ENCODE measurements at regions not wholly inside any gene's neighbourhood (a gene's known extent, or its start where the extent isn't known, plus 50 kb on each side); places are given as distances from the start of the nearest gene placed in this dataset.

DNA sequence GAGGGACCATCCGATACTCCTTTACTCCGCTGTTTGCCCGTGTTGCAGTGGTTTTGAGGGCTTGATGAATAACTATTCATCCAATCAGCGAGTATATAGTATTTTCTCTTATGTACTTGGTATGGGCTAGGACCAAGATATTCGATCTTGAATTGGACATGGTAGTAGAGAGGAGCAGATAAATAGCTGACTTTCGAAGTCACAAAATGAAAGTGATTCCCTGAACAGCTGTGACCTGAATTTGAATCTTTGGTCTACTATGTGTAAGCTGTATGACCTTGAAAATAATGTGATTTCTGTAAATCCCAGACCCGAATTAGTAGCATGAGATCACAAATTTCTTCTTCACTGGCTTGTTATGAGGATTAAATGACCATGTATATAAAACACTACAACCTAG is 134.4 kb downstream of the TUSC1 start:
- Mint-ChIP-seq H3K27me3 (ENCODE audit: low read depth) (no peaks in the 10 kb centered on the region), H3K27ac (no peak overlapping the region), H3K4me1 (peaks cover 5% of the 10 kb centered on the region), H3K4me3 (no peak overlapping the region), H3K9me3 (no peaks in the 10 kb centered on the region), H3K36me3 (no peaks in the 10 kb centered on the region)
- TF ChIP-seq, protein P1, sequence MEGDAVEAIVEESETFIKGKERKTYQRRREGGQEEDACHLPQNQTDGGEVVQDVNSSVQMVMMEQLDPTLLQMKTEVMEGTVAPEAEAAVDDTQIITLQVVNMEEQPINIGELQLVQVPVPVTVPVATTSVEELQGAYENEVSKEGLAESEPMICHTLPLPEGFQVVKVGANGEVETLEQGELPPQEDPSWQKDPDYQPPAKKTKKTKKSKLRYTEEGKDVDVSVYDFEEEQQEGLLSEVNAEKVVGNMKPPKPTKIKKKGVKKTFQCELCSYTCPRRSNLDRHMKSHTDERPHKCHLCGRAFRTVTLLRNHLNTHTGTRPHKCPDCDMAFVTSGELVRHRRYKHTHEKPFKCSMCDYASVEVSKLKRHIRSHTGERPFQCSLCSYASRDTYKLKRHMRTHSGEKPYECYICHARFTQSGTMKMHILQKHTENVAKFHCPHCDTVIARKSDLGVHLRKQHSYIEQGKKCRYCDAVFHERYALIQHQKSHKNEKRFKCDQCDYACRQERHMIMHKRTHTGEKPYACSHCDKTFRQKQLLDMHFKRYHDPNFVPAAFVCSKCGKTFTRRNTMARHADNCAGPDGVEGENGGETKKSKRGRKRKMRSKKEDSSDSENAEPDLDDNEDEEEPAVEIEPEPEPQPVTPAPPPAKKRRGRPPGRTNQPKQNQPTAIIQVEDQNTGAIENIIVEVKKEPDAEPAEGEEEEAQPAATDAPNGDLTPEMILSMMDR (IDR thresholded peaks at IDR 0.05; ENCODE audit: unreplicated experiment) = no peak
- no peak for DNase-seq (ENCODE audit: low spot score in 2 of 2, unreplicated experiment in 2 of 2)

DNA sequence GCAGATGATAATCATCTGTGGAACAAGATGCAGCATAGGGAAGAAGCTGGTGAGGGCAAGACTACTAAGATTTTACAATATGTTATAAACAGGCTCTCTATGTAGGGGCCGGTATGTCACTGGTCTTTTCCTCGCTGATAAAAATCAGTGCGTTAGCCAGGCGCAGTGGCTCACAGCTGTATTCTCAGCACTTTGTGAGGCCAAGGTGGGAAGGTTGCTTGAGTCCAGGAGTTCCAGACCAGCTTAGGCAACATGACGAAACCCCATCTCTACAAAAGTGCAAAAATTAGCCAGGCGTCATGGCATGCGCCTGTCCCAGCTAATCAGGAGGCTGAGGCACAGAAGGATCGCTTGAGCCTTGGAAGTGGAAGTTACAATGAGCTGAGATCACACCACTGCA is 135.9 kb downstream of the TUSC1 start:
- no peak overlapping the region for H3K27ac Mint-ChIP-seq
- H3K4me3 Mint-ChIP-seq = no peak overlapping the region
- no peaks in the 10 kb centered on the region for H3K27me3 Mint-ChIP-seq (ENCODE audit: low read depth)
- peaks cover 5% of the 10 kb centered on the region for H3K4me1 Mint-ChIP-seq
- DNase-seq (ENCODE audit: low spot score in 2 of 2, unreplicated experiment in 2 of 2) = no peak
- H3K9me3 Mint-ChIP-seq = no peaks in the 10 kb centered on the region
- H3K36me3 Mint-ChIP-seq = no peaks in the 10 kb centered on the region
- TF ChIP-seq, protein P1 (IDR thresholded peaks at IDR 0.05; ENCODE audit: unreplicated experiment) = no peak

DNA sequence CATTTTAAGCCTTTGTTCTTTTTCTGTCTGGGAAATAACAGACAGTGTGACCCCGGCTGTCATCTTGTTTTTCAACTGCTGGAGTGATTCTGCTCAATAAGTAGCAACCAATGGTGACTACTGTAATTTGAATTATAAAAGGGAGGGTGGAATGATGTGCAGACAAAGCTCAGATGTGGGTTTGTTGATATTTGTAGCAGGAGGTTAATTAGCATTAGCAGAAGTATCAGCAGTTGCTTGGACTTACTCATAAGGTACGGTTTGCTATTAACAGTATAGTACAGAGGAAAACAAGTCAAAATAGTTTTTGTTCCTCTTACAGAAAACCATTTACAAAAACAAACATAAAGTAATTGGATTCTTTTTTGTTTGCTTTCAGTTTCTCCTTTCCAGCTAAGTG is 140.4 kb downstream of the TUSC1 start:
- no peak overlapping the region for H3K27ac Mint-ChIP-seq
- DNase-seq (ENCODE audit: low spot score in 2 of 2, unreplicated experiment in 2 of 2) = no peak

DNA sequence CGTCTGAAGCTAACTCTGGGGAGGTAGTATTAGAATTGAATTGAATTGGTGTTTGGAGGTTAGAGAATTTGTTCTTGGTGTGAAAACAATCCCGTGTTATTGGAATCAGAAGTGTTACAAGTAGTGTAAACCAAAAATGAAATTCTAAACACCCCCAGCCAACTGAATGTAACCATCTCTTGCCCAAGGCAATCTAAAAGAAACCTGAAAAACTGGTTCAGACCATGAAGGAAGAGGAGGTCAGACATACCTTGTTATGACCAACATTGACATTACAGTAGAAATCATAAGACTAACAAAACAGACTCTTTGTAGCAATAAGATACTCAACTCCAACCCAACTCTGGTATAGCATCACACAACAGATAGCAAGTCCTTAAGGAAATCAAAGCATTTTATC is 159.0 kb downstream of the TUSC1 start:
- no peaks in the 10 kb centered on the region for H3K27me3 Mint-ChIP-seq (ENCODE audit: low read depth)
- peaks cover 4% of the 10 kb centered on the region for H3K9me3 Mint-ChIP-seq
- H3K36me3 Mint-ChIP-seq = no peaks in the 10 kb centered on the region
- peaks cover 11% of the 10 kb centered on the region for H3K4me1 Mint-ChIP-seq
- H3K4me3 Mint-ChIP-seq = no peak overlapping the region
- TF ChIP-seq, protein P1 (IDR thresholded peaks at IDR 0.05; ENCODE audit: unreplicated experiment) = no peak
- no peak for DNase-seq (ENCODE audit: low spot score in 2 of 2, unreplicated experiment in 2 of 2)
- no peak overlapping the region for H3K27ac Mint-ChIP-seq

More for the DNA sequence above, 140.4 kb downstream of the TUSC1 start:
- TF ChIP-seq, protein P1 (IDR thresholded peaks at IDR 0.05; ENCODE audit: unreplicated experiment) = no peak
- no peaks in the 10 kb centered on the region for H3K27me3 Mint-ChIP-seq (ENCODE audit: low read depth)
- H3K4me3 Mint-ChIP-seq = no peak overlapping the region
- no peaks in the 10 kb centered on the region for H3K36me3 Mint-ChIP-seq
- H3K4me1 Mint-ChIP-seq = peaks cover 12% of the 10 kb centered on the region
- no peaks in the 10 kb centered on the region for H3K9me3 Mint-ChIP-seq

DNA sequence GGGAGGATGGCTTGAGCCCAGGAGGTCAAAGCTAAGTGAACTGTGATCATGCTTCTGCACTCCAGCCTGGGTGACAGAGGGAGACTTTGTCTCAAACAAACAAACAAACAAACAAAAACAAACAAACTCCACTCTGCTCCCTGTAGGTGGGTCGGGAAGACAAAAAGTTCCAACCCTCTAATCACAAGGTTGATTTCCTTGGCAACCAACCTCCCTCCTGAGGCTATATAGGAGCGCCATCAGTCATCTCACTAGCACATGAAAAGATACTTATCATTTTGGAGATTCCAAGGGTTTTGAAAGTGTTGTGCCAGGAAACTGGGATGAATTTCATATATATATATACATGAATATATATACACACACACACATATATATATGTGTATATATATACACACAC is 160.5 kb downstream of the TUSC1 start:
- no peak for DNase-seq (ENCODE audit: low spot score in 2 of 2, unreplicated experiment in 2 of 2)
- no peak overlapping the region for H3K4me3 Mint-ChIP-seq
- H3K9me3 Mint-ChIP-seq = peaks cover 9% of the 10 kb centered on the region
- H3K4me1 Mint-ChIP-seq = peaks cover 15% of the 10 kb centered on the region
- H3K36me3 Mint-ChIP-seq = no peaks in the 10 kb centered on the region
- no peaks in the 10 kb centered on the region for H3K27me3 Mint-ChIP-seq (ENCODE audit: low read depth)
- TF ChIP-seq, protein P1 (IDR thresholded peaks at IDR 0.05; ENCODE audit: unreplicated experiment) = no peak
- no peak overlapping the region for H3K27ac Mint-ChIP-seq

DNA sequence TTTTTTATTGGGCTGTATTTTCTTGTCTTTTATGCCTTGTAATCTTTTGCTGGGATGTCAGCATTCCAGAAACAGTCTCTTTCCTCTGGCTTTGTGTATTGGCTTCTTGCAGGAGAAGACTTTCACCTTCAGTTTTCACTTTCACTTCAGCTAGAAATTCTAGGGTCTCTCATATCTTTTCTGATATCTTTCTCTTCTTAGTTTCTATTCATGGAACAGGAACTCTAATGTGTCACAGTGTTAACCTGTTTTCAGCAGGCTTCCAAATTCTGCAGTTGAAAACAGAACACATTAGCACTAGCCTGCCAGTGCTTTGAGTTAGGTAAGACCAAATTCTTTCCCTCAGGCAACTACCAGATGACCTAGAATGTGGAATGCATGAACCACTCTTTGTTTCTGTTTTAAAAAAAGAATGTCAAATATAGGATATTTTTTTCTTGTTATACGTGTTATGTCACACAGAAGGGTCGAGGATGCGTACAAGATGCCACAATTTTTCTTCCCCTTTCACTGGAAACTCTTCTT is 164.7 kb downstream of the TUSC1 start:
- Mint-ChIP-seq H3K27me3 (ENCODE audit: low read depth) (no peaks in the 10 kb centered on the region), H3K9me3 (peaks cover 11% of the 10 kb centered on the region), H3K4me3 (no peak overlapping the region), H3K36me3 (no peaks in the 10 kb centered on the region), H3K27ac (no peak overlapping the region), H3K4me1 (peaks cover 3% of the 10 kb centered on the region)
- TF ChIP-seq, protein P1 (IDR thresholded peaks at IDR 0.05; ENCODE audit: unreplicated experiment) = no peak
- DNase-seq (ENCODE audit: low spot score in 2 of 2, unreplicated experiment in 2 of 2) = no peak

All from mesothelial cell of epicardium (in vitro differentiated cells).